B cell (primary cell): ENCODE measurements at regions not wholly inside any gene's neighbourhood (a gene's known extent, or its start where the extent isn't known, plus 50 kb on each side); places are given as distances from the start of the nearest gene placed in this dataset.

Source experiments
- CTCF ChIP-seq: fragments of 200-600 bp; IDR thresholded peaks from one replicate; pipeline ENCODE4 v1.8.0; 2022; ENCODE audit warnings: antibody characterized with exemption, mild to moderate bottlenecking
- EZH2 ChIP-seq: IDR thresholded peaks from 2 replicates; pipeline ENCODE4 v1.6.1; 2012; ENCODE audit warnings: borderline replicate concordance, low read depth, mild to moderate bottlenecking, moderate library complexity, low read length; ENCODE audit not compliant: insufficient read depth, poor library complexity, severe bottlenecking

- no peak for TF ChIP-seq CTCF
- TF ChIP-seq EZH2, result no peak
Measured at GRCh38 chr4:17155486-17155885, 257.0 kb upstream of the LDB2 start.
